ENCODE measurements at regions not wholly inside any gene's neighbourhood (a gene's known extent, or its start where the extent isn't known, plus 50 kb on each side); places are given as distances from the start of the nearest gene placed in this dataset.

DNA sequence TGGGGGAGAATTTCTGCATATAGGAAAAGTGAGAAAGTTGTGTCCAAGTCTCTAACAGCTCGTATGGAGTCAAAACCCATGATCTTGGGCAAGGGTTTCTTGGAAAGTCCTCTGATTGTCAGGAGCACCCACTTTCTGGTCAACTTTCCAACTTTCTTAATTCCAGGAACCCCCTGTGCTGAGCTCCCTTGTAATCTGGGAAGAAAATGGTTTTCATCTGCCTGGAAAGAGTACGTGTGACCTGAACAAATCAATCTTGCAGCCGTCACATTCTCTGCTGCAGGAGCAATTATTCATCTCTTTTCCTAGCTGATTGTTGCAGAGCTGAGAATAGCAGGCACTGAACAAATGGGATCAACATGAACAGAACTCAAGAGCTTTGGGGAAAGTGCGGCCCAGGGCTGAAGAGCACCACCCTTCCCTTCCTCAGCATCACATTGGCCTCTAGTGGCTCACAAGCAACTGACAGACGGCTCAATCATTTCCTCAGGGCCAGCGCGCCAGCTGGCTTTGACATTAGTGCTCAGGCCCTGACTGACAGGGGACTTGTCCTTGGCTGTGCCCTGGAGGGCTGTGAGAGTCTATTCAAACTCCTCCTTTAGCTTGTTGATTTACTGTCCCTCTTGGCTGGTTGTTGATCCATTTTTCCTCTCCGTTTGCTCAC lies 295.2 kb downstream of the HLX start:
- Histone ChIP-seq H2AFZ (ENCODE audit: insufficient read depth, low read length, poor library complexity) (no peak overlapping the region), H4K8ac (ENCODE audit: low read depth, low read length) (no peak overlapping the region), H3K23ac (ENCODE audit: low read length) (no peak overlapping the region), H3K79me1 (ENCODE audit: low read length) (no peaks in the 10 kb centered on the region), H3K79me2 (ENCODE audit: control insufficient read depth, insufficient read depth, low read length, poor library complexity) (no peaks in the 10 kb centered on the region), H3K27ac (ENCODE audit: low read depth, low read length) (no peak overlapping the region), H3K9me3 (ENCODE audit: insufficient read depth, low read depth, low read length) (no peaks in the 10 kb centered on the region), H3K4me1 (ENCODE audit: control insufficient read depth in 1 of 2, insufficient read depth in 2 of 2, low read length in 2 of 2) (peaks cover 0 to 2% of the 10 kb centered on the region in 2 experiments), H3K14ac (ENCODE audit: low read length) (no peak overlapping the region), H3K4me3 (ENCODE audit: low read depth, low read length) (no peak overlapping the region), H3K4ac (ENCODE audit: low read depth, low read length) (no peak overlapping the region), H3K9ac (ENCODE audit: low read length) (no peak overlapping the region), H2BK5ac (ENCODE audit: low read depth, low read length, poor library complexity) (no peak overlapping the region), H3K4me2 (ENCODE audit: low read length) (no peak overlapping the region), H3K27me3 (ENCODE audit: insufficient read depth, low read length) (no peaks in the 10 kb centered on the region), H4K12ac (ENCODE audit: low read depth, low read length) (no peak overlapping the region), H4K91ac (ENCODE audit: low read depth, low read length) (no peak overlapping the region), H3K36me3 (ENCODE audit: control insufficient read depth in 1 of 2, insufficient read depth in 2 of 2, low read length in 2 of 2) (no peaks in the 10 kb centered on the region), H2BK120ac (ENCODE audit: insufficient read depth, low read length, poor library complexity) (no peak overlapping the region), H3K18ac (ENCODE audit: low read length) (no peak overlapping the region), H2BK12ac (ENCODE audit: low read length) (no peak overlapping the region), H2AK5ac (ENCODE audit: low read length) (no peak overlapping the region)
- no CpG with 5 or more reads among the region's 8 CpGs for WGBS (ENCODE audit: extremely low coverage, insufficient coverage, insufficient read length)
- no peak for DNase-seq

DNA sequence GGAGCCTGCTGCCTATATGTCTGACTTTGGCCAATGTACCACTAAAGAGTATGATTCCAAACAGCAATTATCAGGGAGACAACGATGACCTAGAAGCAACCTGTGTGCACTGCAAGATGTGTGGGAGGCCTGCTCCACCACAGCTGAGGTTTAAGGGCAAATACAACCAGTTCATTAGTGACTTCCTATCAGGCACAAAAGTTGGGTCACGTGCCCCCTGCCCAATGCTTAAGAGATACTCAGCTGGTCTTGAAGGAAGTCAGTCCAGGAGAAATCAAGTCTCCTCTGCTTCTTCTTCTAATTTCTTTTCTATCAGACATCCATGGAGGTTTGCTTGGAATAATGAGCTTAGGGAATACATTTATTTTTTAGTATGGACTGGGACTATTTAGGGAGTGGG lies 296.0 kb downstream of the HLX start:
- H2AFZ ChIP-seq (ENCODE audit: insufficient read depth, low read length, poor library complexity): no peak overlapping the region
- no peaks in the 10 kb centered on the region for H3K4me1 ChIP-seq (ENCODE audit: control insufficient read depth in 1 of 2, insufficient read depth in 2 of 2, low read length in 2 of 2)
- H2AK5ac ChIP-seq (ENCODE audit: low read length): no peak overlapping the region
- no peak overlapping the region for H3K14ac ChIP-seq (ENCODE audit: low read length)
- no peak overlapping the region for H4K8ac ChIP-seq (ENCODE audit: low read depth, low read length)
- WGBS (ENCODE audit: extremely low coverage, insufficient coverage, insufficient read length): no CpG with 5 or more reads among the region's 2 CpGs
- H2BK12ac ChIP-seq (ENCODE audit: low read length): no peak overlapping the region
- no peaks in the 10 kb centered on the region for H3K36me3 ChIP-seq (ENCODE audit: control insufficient read depth in 1 of 2, insufficient read depth in 2 of 2, low read length in 2 of 2)
- H3K27ac ChIP-seq (ENCODE audit: low read depth, low read length): no peak overlapping the region
- H3K18ac ChIP-seq (ENCODE audit: low read length): no peak overlapping the region
- H3K9ac ChIP-seq (ENCODE audit: low read length): no peak overlapping the region
- H2BK5ac ChIP-seq (ENCODE audit: low read depth, low read length, poor library complexity): no peak overlapping the region
- H4K12ac ChIP-seq (ENCODE audit: low read depth, low read length): no peak overlapping the region
- no peak for DNase-seq
- H2BK120ac ChIP-seq (ENCODE audit: insufficient read depth, low read length, poor library complexity): no peak overlapping the region
- no peak overlapping the region for H3K4me3 ChIP-seq (ENCODE audit: low read depth, low read length)
- no peak overlapping the region for H3K23ac ChIP-seq (ENCODE audit: low read length)
- H3K79me1 ChIP-seq (ENCODE audit: low read length): no peaks in the 10 kb centered on the region
- H3K4me2 ChIP-seq (ENCODE audit: low read length): no peak overlapping the region
- H3K27me3 ChIP-seq (ENCODE audit: insufficient read depth, low read length): no peaks in the 10 kb centered on the region
- H4K91ac ChIP-seq (ENCODE audit: low read depth, low read length): no peak overlapping the region
- no peaks in the 10 kb centered on the region for H3K9me3 ChIP-seq (ENCODE audit: insufficient read depth, low read depth, low read length)
- no peak overlapping the region for H3K4ac ChIP-seq (ENCODE audit: low read depth, low read length)
- no peaks in the 10 kb centered on the region for H3K79me2 ChIP-seq (ENCODE audit: control insufficient read depth, insufficient read depth, low read length, poor library complexity)

DNA sequence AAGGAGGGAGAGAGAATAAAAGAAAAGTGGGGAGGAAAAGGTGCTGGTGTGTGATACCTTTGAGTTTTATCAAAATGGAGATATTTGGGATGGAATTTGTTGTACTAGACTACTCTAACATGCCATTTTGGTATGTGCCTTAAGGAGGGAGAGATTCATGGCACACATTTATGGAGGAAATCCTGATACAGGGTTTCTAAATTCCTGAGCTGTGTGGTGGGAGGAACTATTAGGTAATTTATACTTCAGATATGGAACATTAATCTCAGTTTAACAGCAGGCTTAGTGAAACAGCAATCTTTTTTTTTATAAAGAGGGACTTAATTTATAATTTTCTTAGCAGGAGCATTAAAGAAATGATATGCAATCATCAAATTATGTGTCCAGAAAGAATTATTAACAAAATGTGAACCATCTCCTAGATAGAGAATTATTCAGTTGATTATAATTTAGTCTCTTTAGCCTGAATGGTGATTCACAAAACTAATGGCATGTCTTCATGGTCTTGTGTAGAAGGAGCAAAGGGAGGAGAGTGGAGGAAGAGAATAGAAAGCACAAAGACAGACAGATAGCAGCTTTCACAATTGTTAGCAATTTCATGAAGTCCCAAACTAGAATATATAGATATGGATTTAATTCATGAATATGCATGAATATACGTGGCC lies 301.6 kb downstream of the HLX start:
- no CpG with 5 or more reads among the region's 1 CpG for WGBS (ENCODE audit: extremely low coverage, insufficient coverage, insufficient read length)
- H2AK5ac ChIP-seq (ENCODE audit: low read length): no peak overlapping the region

DNA sequence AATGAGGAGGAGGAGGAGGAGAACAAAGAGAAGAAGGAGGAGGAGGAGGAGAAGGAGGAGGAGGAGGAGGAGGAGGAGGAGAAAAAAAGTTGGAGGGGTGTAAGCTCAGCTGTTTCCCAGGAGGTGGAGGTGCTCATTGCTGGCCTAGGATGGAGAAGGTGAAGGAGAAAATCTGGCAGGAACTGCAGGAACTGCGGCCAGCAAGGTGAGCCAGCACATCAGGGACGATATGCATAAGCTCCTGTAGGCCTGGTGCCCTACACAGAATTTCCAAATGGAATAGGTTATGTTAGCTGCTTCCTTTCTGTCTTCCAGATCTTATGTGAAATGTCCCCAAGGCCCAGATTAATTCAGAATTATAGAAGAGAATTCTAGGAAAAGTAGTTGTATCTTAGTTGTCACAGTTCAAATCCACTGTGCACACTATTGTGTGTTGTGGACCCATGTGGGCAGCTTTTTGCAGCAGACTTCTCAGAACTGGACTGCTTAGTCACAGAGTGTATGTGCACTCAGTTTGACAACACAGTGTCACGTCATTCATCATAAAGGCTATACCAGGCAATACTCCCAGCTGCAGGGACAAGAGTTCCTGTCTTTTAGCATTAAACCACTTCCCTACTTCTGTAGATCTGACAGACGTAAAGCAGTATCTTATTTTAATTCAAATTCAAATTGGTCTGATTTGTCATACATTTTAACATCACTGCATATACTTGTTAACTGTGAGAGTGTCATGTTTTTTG lies 303.7 kb downstream of the HLX start:
- Histone ChIP-seq H4K91ac (ENCODE audit: low read depth, low read length) (no peak overlapping the region), H3K27me3 (ENCODE audit: insufficient read depth, low read length) (no peaks in the 10 kb centered on the region), H3K4ac (ENCODE audit: low read depth, low read length) (no peak overlapping the region), H2BK120ac (ENCODE audit: insufficient read depth, low read length, poor library complexity) (no peak overlapping the region), H2AFZ (ENCODE audit: insufficient read depth, low read length, poor library complexity) (no peak overlapping the region), H3K36me3 (ENCODE audit: control insufficient read depth in 1 of 2, insufficient read depth in 2 of 2, low read length in 2 of 2) (no peaks in the 10 kb centered on the region), H2AK5ac (ENCODE audit: low read length) (no peak overlapping the region), H3K79me2 (ENCODE audit: control insufficient read depth, insufficient read depth, low read length, poor library complexity) (no peaks in the 10 kb centered on the region), H3K4me1 (ENCODE audit: control insufficient read depth in 1 of 2, insufficient read depth in 2 of 2, low read length in 2 of 2) (no peaks in the 10 kb centered on the region), H2BK12ac (ENCODE audit: low read length) (no peak overlapping the region), H3K4me2 (ENCODE audit: low read length) (no peak overlapping the region), H2BK5ac (ENCODE audit: low read depth, low read length, poor library complexity) (no peak overlapping the region), H4K8ac (ENCODE audit: low read depth, low read length) (no peak overlapping the region), H3K27ac (ENCODE audit: low read depth, low read length) (no peak overlapping the region), H4K12ac (ENCODE audit: low read depth, low read length) (no peak overlapping the region), H3K14ac (ENCODE audit: low read length) (no peak overlapping the region), H3K18ac (ENCODE audit: low read length) (no peak overlapping the region), H3K9me3 (ENCODE audit: insufficient read depth, low read depth, low read length) (no peaks in the 10 kb centered on the region), H3K4me3 (ENCODE audit: low read depth, low read length) (no peak overlapping the region), H3K9ac (ENCODE audit: low read length) (no peak overlapping the region), H3K23ac (ENCODE audit: low read length) (no peak overlapping the region), H3K79me1 (ENCODE audit: low read length) (no peaks in the 10 kb centered on the region)
- no peak for DNase-seq
- WGBS (ENCODE audit: extremely low coverage, insufficient coverage, insufficient read length): no CpG with 5 or more reads among the region's 4 CpGs

More for the DNA sequence above, 301.6 kb downstream of the HLX start:
- H3K4me1 ChIP-seq (ENCODE audit: control insufficient read depth in 1 of 2, insufficient read depth in 2 of 2, low read length in 2 of 2): no peaks in the 10 kb centered on the region
- H2BK5ac ChIP-seq (ENCODE audit: low read depth, low read length, poor library complexity): no peak overlapping the region
- H3K79me1 ChIP-seq (ENCODE audit: low read length): no peaks in the 10 kb centered on the region
- H3K9me3 ChIP-seq (ENCODE audit: insufficient read depth, low read depth, low read length): no peaks in the 10 kb centered on the region
- H3K18ac ChIP-seq (ENCODE audit: low read length): no peak overlapping the region
- H2BK120ac ChIP-seq (ENCODE audit: insufficient read depth, low read length, poor library complexity): no peak overlapping the region
- DNase-seq: no peak
- no peaks in the 10 kb centered on the region for H3K36me3 ChIP-seq (ENCODE audit: control insufficient read depth in 1 of 2, insufficient read depth in 2 of 2, low read length in 2 of 2)
- no peak overlapping the region for H3K4me3 ChIP-seq (ENCODE audit: low read depth, low read length)
- H2BK12ac ChIP-seq (ENCODE audit: low read length): no peak overlapping the region
- no peaks in the 10 kb centered on the region for H3K79me2 ChIP-seq (ENCODE audit: control insufficient read depth, insufficient read depth, low read length, poor library complexity)
- no peak overlapping the region for H3K9ac ChIP-seq (ENCODE audit: low read length)
- no peak overlapping the region for H2AFZ ChIP-seq (ENCODE audit: insufficient read depth, low read length, poor library complexity)
- H4K91ac ChIP-seq (ENCODE audit: low read depth, low read length): no peak overlapping the region
- H4K8ac ChIP-seq (ENCODE audit: low read depth, low read length): no peak overlapping the region
- H3K23ac ChIP-seq (ENCODE audit: low read length): no peak overlapping the region
- H3K4me2 ChIP-seq (ENCODE audit: low read length): no peak overlapping the region
- no peak overlapping the region for H3K14ac ChIP-seq (ENCODE audit: low read length)
- H3K27ac ChIP-seq (ENCODE audit: low read depth, low read length): no peak overlapping the region
- no peak overlapping the region for H3K4ac ChIP-seq (ENCODE audit: low read depth, low read length)
- no peak overlapping the region for H4K12ac ChIP-seq (ENCODE audit: low read depth, low read length)
- H3K27me3 ChIP-seq (ENCODE audit: insufficient read depth, low read length): no peaks in the 10 kb centered on the region

Data from trophoblast cell (in vitro differentiated cells and primary cell).